HG02870 (cell line): ENCODE measurements at regions not wholly inside any gene's neighbourhood (a gene's known extent, or its start where the extent isn't known, plus 50 kb on each side); places are given as distances from the start of the nearest gene placed in this dataset.

ENCODE experiments used
- ATAC-seq: cut with Tn5 transposase; IDR thresholded peaks from one replicate; pipeline ENCODE4 v1.9.1; 2021; ENCODE audit warnings: mild to moderate bottlenecking, moderate library complexity; ENCODE audit not compliant: unreplicated experiment

- no peak for ATAC-seq
Measured at GRCh38 chr14:30296931-30297405, 262.0 kb upstream of the G2E3 start.

GRCh38 chr14:30297876-30298795 is 260.8 kb upstream of the G2E3 start:
- ATAC-seq = no peak

- ATAC-seq = no peak
Measured at GRCh38 chr14:30299915-30300314, 259.0 kb upstream of the G2E3 start.

GRCh38 chr14:30303350-30303749 is 255.6 kb upstream of the G2E3 start:
- ATAC-seq = no peak

- no peak for ATAC-seq
Measured at GRCh38 chr14:30305346-30305745, 253.6 kb upstream of the G2E3 start.

- no peak for ATAC-seq
Measured at GRCh38 chr14:30309405-30309804, 249.6 kb upstream of the G2E3 start.

GRCh38 chr14:30312214-30312613 is 246.7 kb upstream of the G2E3 start:
- peak; percentile 83 for ATAC-seq

GRCh38 chr14:30317729-30318128 is 241.2 kb upstream of the G2E3 start:
- ATAC-seq = no peak

- no peak for ATAC-seq
Measured at GRCh38 chr14:30322819-30323218, 236.1 kb upstream of the G2E3 start.

GRCh38 chr14:30330033-30330432 is 228.9 kb upstream of the G2E3 start:
- ATAC-seq = no peak

GRCh38 chr14:30330445-30330844 is 228.5 kb upstream of the G2E3 start:
- no peak for ATAC-seq

GRCh38 chr14:30331030-30331429 is 227.9 kb upstream of the G2E3 start:
- ATAC-seq = no peak

- ATAC-seq = no peak
Measured at GRCh38 chr14:30332374-30332773, 226.6 kb upstream of the G2E3 start.

- no peak for ATAC-seq
Measured at GRCh38 chr14:30333934-30334333, 225.0 kb upstream of the G2E3 start.

GRCh38 chr14:30337456-30337855 is 221.5 kb upstream of the G2E3 start:
- ATAC-seq = no peak

- no peak for ATAC-seq
Measured at GRCh38 chr14:30339311-30339901, 219.6 kb upstream of the G2E3 start.

GRCh38 chr14:30340495-30340894 is 218.5 kb upstream of the G2E3 start:
- no peak for ATAC-seq

GRCh38 chr14:30345511-30345910 is 213.4 kb upstream of the G2E3 start:
- no peak for ATAC-seq

- no peak for ATAC-seq
Measured at GRCh38 chr14:30348445-30348844, 210.5 kb upstream of the G2E3 start.

- no peak for ATAC-seq
Measured at GRCh38 chr14:30349520-30349919, 209.4 kb upstream of the G2E3 start.

- no peak for ATAC-seq
Measured at GRCh38 chr14:30354439-30354838, 204.5 kb upstream of the G2E3 start.

- ATAC-seq = peak; percentile 63
Measured at GRCh38 chr14:30355431-30355913, 203.5 kb upstream of the G2E3 start.
